Activated naive CD4-positive, alpha-beta T cell treated with Interleukin-2 at 50 U/mL for 16 hours (primary cell): ENCODE measurements at regions not wholly inside any gene's neighbourhood (a gene's known extent, or its start where the extent isn't known, plus 50 kb on each side); places are given as distances from the start of the nearest gene placed in this dataset.
"Not testable (repeated sequence)": the region's sequence is repeated elsewhere in the genome, so short reads cannot be mapped to it uniquely, and the experiment has no call there.

Experiments
- DNase-seq: peaks from one replicate; pipeline ENCODE4 v3.0.0-alpha.2; 2020

GRCh38 chr16:9661336-9662017, 520.8 kb downstream of the GRIN2A start:
- no peak for DNase-seq

GRCh38 chr16:9663588-9663987, 518.6 kb downstream of the GRIN2A start:
- DNase-seq = no peak

- DNase-seq = no peak
These were observed 516.4 kb downstream of the GRIN2A start for GRCh38 chr16:9665851-9666271.

DNA sequence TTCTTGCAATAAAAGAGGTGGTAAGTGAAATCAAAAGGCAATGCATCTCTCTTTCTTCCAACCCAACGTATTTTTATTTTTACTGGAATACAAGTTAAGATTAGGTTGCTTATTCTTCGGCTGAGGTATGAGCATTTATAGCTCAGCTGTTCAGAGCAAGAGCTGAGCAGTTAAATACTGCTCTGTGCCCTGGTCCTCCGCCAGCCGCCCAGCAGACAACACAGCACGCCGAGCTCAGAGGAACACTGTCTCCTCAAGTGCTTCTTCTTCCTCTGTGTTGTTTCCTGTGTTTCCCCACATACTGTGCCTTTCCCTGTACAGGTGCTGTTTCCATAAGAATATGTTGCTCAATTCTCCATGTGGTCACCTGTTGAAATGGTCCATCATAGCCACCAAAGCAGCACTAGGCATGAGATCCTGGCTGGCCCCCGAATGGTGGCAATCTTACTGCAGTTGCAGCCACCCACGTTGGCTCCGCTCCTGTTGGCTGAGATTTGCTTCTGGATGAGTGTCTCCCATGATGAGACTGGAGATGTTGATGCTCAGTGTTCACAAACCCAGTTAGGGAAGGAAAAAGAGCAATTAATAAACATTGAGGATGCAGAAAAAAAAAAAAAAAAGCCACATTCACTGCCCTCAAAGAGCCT, 515.3 kb downstream of the GRIN2A start:
- DNase-seq = no peak

DNA sequence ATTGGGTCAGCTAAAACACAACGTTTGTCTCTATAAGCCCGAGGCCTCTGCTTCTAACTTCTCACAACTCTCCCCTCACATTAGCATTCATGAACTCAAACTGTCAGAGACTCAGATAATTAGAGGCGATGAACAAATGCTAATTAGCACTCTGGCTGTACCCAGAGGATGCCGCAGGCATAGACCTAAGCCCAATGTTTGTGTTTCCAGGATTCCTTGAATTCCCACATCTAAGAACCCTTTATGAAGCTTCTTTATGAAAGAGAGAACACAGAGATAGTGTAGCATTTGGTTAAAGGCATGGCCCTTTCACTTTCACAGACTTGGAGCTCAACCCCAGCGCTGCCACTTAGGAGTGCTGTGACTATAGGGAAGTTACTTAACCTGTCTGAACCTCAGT, 512.2 kb downstream of the GRIN2A start:
- no peak for DNase-seq

DNA sequence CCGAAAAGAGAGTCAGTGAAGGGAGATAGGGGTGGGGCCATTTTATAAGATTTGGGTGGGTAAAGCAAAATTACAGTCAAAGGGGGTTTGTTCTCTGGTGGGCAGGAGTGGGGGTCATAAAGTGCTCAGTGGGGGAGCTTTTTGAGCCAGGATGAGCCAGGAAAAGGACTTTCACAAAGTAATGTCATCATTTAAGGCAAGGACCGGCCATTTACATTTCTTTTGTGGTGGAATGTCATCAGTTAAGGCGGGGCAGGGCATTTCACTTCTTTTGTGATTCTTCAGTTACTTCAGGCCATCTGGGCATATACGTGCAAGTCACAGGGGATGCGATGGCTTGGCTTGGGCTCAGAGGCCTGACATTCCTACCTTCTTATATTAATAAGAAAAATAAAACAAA, 511.6 kb downstream of the GRIN2A start:
- not testable (repeated sequence) for DNase-seq

GRCh38 chr16:9676560-9677300, 505.5 kb downstream of the GRIN2A start:
- not testable (repeated sequence) for DNase-seq

DNA sequence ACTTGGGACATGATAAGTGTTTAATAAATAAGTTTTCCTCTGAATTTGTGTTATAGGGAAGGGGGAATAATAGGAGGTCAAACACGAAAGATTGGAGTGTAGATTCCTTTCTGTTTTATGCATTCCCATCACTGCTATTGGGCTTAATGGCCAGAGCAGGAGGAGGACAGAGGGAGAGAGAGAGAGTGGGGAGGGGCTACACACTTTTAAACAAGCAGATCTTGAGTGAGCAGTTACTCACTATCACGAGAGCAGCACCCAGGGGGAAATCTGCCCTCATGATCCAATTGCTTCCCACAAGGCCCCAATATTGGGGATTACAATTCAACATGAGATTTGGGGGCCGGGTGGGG, 505.0 kb downstream of the GRIN2A start:
- no peak for DNase-seq

- DNase-seq = no peak
These were observed 502.9 kb downstream of the GRIN2A start for GRCh38 chr16:9679213-9679767.

DNA sequence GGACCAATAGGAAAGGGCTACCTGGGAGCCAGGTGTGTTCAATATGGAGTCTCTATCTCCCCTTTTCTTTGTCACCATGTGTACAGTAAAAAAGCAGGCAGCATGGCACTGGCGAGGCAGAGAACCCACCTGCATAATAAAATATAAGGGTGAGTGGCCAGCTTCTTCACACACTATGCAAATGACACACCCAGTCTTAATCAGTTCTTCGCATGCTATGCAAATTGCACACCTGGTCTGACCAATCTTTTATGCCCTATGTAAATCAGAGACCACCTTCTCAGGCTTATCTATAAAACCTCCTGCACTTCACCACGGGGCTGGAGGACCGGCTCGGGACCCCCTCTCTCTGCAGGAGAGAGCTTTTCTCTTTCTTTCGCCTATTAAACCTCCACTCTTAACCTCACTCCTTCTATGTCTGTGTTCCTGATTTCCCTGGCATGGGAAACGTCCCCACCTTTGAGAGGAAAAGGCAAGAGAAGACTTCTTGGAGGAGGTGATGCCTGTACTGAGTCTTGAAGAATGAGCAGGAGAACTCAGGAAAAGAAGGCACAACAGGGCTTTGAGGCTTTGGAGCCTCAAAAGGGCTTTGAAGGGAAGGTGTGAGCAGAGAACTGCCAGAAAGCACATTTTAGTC, 502.1 kb downstream of the GRIN2A start:
- no peak for DNase-seq

DNA sequence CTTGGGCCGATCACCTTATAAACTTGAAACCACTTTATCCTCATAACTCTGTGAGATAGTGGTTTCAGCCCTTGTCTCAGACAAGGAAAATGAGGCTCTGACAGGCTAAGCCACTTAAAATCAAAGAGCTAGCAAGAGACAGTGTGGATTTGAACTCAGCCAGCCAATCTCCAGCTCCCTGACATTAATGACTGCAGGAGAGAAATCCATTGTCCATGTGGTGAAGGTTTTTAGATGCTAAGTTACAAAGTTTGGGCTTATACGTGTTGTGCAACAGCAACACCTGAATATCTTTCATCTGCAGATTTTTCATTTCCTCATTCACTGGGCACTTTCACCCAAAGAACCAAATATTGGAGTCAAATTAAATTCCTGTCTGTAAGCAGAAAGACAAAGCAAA, 501.3 kb downstream of the GRIN2A start:
- DNase-seq = no peak

DNA sequence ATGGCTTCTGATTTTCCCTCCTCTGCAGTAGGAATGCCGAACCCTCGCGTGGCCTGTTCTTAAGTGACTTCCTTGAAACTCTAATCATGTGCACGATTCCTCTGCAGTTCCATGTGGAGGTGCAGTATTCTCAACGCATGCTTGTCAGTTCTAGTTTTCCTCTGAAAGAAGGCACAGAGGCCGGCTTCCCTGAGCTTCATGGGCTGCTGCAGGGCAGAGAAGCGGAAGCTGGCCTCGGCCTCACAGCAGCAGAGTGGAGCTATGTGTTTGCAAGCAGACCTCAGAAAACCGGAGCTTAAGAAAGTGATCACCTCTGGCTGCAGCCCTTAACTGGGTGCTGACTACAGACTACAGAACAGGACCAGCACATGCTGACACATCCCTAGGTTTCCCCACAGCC, 500.7 kb downstream of the GRIN2A start:
- no peak for DNase-seq

DNA sequence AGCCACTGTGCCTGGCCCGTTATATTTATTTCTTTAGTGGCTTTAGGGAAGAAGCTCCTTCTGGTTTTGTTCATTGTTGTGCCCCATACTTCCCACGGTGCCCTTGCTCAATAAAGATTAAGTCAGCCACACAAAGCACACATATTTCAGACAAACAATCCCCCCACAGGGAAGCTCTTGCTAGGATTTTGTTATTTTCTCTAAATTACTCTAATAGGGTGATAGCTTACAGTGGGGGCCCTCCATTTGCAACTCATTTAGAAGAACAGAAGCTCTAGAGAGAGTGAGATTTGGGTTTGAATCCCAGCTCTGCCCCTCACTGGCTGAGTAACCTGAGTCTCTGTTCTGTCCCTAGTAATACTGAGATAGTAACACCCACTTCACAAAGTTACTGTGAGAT, 499.9 kb downstream of the GRIN2A start:
- DNase-seq = no peak

GRCh38 chr16:9683677-9684076, 498.6 kb downstream of the GRIN2A start:
- DNase-seq = no peak

DNA sequence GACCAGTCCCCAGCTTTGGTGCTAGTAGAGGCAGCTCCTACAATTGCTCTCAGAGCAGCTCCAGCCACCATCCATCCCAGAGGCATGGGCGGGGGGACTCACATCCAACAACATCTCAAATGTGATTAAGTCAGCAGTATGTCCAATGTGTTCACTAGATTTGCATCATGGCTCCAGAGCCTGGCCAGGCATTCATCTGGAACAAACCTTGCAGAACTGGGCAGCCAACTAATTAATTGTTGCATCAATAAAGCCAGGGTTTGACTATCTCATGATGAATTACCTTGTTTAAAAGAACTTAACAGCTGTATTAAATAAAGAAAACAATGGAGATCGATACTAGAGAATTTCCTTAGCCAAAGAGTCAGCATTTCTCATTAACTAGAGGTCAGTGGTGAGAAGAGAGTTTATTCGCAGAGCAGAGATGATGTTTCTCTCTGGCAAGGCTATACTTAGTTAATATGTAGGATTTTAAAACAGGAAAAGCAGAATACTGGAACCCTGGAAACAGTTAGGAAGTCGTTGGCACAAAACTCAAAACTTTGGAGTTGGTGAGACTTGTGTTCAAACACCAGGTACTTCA, 494.4 kb downstream of the GRIN2A start:
- DNase-seq = no peak

DNA sequence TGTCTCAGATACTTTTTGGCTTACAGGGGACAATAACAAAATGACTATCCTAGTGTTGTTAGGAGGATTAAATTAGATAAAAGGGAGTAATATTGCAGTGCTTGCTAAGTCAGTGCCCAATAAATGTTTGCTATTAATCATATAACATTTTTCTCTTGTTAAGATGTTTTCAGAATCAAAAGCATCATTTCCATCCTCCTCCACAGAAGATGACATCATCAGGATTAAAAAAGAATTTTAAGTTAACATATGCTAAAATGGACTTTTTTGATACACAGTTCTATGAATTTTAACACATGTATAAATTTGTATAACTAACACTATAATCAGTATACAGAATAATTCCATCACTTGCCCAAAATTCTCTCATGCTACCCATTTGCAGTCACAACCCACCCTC, 492.6 kb downstream of the GRIN2A start:
- DNase-seq = no peak

DNA sequence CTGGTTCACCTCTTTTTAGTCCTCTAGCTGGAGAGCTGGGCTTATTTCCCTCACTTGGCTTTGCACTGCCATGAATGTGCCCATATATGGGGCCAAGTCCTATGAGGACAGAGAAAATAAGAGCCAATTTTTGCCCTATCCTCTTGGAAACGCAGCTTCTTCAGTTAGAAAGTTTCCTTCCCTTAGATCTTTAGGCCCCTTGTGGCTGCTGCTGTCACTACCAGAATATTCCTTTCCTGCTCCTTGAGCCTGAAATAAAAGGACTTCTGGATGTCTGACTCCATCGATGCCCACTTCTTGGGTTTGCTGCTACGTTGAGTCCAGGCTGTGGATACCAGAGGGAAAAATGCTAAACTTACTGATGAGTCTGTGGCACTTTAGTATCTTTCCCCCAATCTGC, 487.1 kb downstream of the GRIN2A start:
- no peak for DNase-seq
